Fibroblast of villous mesenchyme (primary cell): ENCODE measurements at regions not wholly inside any gene's neighbourhood (a gene's known extent, or its start where the extent isn't known, plus 50 kb on each side); places are given as distances from the start of the nearest gene placed in this dataset.

ENCODE experiments used
- DNase-seq: peaks from one replicate; pipeline ENCODE4 v3.0.0-alpha.2; 2010; ENCODE audit warnings: low read depth
- H3K4me3 ChIP-seq: 2 replicates; pipeline ENCODE4 v1.5.1; 2011; ENCODE audit warnings: low read depth, mild to moderate bottlenecking, low read length
- CTCF ChIP-seq: IDR thresholded peaks from 2 replicates; pipeline ENCODE4 v1.5.1; 2012; ENCODE audit warnings: low read depth, mild to moderate bottlenecking, low read length; ENCODE audit not compliant: insufficient read depth

- no peak for TF ChIP-seq CTCF
- no peak for DNase-seq
- H3K4me3 ChIP-seq: no peak overlapping the region
Observed at GRCh38 chr12:34336619-34337465, 314.5 kb downstream of the ALG10 start.

- no peak for DNase-seq
- no peak overlapping the region for H3K4me3 ChIP-seq
- TF ChIP-seq CTCF: no peak
Observed at GRCh38 chr12:34338751-34339150, 316.5 kb downstream of the ALG10 start.

GRCh38 chr12:34339922-34340321, 317.6 kb downstream of the ALG10 start:
- no peak for TF ChIP-seq CTCF
- no peak overlapping the region for H3K4me3 ChIP-seq

GRCh38 chr12:34340534-34341361, 318.5 kb downstream of the ALG10 start:
- no peak for DNase-seq
- TF ChIP-seq CTCF: no peak
- no peak overlapping the region for H3K4me3 ChIP-seq

More at GRCh38 chr12:34339922-34340321, 317.6 kb downstream of the ALG10 start:
- no peak for DNase-seq

- TF ChIP-seq CTCF: no peak
- DNase-seq: no peak
- H3K4me3 ChIP-seq: no peak overlapping the region
Observed at GRCh38 chr12:34341362-34341733, 319.1 kb downstream of the ALG10 start.

- no peak for DNase-seq
- H3K4me3 ChIP-seq: no peak overlapping the region
- no peak for TF ChIP-seq CTCF
Observed at GRCh38 chr12:34342048-34342447, 319.8 kb downstream of the ALG10 start.
